Cerebellar cortex (tissue), 1 donor: ENCODE measurements at regions not wholly inside any gene's neighbourhood (a gene's known extent, or its start where the extent isn't known, plus 50 kb on each side); places are given as distances from the start of the nearest gene placed in this dataset.

Experiments used
- DNase-seq: peaks from one replicate; pipeline ENCODE4 v3.0.0-alpha.2; 2015; ENCODE audit warnings: low spot score

- DNase-seq = no peak
These were observed 1957.1 kb upstream of the ADGRL3 start for GRCh38 chr4:59243038-59243437.

- no peak for DNase-seq
These were observed 1953.1 kb upstream of the ADGRL3 start for GRCh38 chr4:59247032-59247431.

- DNase-seq = no peak
These were observed 1951.8 kb upstream of the ADGRL3 start for GRCh38 chr4:59248313-59248712.

DNA sequence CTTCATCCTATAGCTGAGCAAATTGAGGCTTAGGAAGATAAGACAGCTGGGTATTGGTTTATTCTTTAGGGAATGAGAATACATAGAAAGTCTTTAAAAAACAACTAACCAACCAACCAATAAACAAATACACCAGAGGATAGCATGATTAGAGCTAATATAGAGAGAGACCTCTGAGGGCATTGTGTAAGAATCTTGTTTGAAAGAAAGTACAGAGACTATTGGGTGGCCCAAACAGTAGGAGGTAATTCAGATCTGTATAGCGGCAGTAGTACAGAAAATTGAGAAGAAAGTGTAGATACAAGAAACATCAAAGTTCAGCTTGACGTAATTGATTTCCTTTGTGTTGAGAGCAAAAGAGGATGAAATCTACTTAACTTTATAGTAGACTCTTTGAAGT lies 1951.0 kb upstream of the ADGRL3 start:
- no peak for DNase-seq

GRCh38 chr4:59258002-59258401 lies 1942.1 kb upstream of the ADGRL3 start:
- DNase-seq = no peak

- DNase-seq = no peak
These were observed 1892.5 kb upstream of the ADGRL3 start for GRCh38 chr4:59307609-59308008.

GRCh38 chr4:59314637-59315036 lies 1885.5 kb upstream of the ADGRL3 start:
- no peak for DNase-seq

- DNase-seq = no peak
These were observed 1860.5 kb upstream of the ADGRL3 start for GRCh38 chr4:59339631-59340030.

GRCh38 chr4:59341506-59341905 lies 1858.6 kb upstream of the ADGRL3 start:
- no peak for DNase-seq

- no peak for DNase-seq
These were observed 1851.2 kb upstream of the ADGRL3 start for GRCh38 chr4:59348949-59349348.

- DNase-seq = no peak
These were observed 1830.9 kb upstream of the ADGRL3 start for GRCh38 chr4:59369229-59369628.

DNA sequence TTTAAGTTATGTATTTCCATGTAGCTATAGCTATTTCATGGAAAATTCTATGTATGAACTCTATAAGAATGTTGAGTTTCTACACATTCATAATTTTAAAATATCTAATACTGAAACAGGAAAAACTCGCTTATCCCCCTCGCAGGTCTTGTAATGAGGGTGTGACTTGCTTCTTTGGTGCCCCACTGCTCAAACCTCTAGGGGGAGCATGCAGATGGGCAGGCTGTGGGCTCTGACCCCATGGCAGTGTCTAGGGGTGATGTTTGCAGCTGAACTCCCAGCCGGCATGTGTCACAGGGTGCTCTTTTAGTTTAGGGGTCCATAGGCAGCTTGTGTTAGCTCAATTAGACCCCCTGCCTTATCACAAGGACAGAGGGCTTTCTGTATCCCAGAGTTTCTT lies 1825.7 kb upstream of the ADGRL3 start:
- no peak for DNase-seq

DNA sequence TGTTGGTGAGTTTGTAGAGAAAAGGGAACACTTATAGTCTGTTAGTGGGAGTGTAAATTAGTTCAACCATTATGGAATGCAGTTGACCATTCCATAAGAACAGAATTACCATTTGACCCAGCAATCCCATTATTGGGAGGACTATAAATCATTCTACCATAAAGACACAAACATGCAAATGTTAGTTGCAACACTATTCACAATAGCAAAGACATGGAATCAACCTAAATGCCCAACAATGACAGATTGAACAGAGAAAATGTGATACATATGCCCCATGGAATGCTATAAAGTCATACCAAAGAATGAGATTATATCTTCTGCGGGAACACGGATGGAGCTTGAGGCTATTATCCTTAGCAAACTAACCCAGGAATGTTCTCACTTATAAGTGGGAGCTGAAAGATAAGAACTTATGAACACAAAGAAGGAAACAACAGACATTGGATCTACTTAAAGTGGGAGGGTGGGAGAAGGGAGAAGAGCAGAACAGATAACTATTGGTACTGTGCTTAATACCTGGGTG lies 1819.2 kb upstream of the ADGRL3 start:
- DNase-seq = no peak

DNA sequence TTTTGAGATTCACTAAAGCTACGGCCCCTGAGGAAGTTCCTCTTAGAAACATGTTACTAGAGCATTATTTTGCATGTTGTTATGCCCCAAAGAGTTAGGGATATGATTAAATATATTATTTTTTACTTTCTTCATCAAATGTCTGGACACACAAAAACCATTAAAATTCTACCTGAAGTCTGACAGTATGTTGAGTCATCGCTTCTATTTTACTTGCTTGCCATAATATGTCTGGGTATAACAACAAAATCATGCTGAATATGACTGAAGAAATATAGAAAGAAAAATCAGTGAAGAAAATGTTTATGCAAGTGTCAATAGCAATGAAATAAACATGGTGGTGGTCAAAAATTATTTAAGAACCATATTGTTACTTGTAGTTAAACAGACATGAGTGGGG lies 1818.5 kb upstream of the ADGRL3 start:
- no peak for DNase-seq

DNA sequence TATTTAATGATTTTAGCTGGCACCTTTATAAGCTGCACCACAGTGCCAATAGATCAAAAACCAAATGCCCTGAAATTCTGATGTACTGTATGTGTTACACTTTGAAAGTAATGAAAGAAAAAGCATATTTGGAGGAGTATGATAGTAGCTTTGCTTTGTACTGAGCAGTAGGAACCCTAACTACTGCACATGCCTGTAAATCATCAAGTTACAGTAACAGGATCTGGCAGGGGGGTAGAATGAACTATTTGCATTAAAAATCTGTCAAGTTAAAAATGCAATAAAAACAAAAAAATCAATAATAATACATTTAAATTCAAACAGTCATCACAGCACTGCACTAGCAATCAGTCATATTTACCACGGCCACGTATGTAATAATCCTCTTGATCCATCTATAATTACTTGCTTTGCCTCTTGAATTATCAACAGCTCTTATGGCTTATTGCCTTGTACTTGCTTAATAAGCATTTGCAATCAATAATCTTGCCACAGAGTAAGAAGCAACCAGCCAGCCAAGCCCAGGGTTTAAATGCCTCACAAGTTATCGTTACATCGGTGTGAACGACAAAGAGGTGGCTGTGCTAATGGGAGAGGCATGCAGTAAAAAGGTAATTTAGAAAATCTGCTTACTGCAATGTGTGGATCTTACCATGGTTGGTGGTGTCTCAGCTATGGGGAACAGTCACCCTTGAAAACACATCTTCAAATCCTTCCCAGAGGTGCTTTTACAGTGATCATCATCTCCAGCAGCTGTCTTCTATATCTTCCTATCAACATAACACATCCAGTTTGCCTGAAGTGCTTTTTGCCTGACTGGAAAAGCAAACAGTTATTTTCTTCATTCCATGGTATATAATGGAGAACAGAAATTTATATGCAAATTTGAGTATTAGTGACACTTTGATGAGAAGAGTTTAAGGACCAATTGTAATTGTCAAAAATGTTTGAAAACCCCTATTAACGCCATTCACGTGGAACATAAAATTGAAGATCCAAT lies 1812.1 kb upstream of the ADGRL3 start:
- no peak for DNase-seq

- no peak for DNase-seq
These were observed 1806.3 kb upstream of the ADGRL3 start for GRCh38 chr4:59393780-59394179.

DNA sequence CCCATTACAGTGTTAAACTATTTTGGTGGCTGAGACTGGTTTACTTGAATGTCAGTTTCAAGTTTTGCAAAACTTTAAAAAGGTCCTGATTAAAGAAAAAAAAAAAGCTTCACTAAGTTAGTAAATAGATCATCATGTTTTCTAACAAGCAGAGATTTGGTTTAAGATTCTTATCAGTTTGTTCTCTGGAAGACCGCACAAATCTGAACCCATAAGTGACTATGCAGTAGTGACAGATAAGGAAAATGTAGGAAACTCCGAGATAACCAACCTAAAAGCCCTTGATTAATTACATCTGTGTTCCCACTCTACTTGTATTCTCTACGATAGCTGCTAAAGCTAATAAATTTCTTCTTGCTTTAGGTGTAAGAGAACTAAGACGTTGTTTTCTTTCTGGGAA lies 1799.8 kb upstream of the ADGRL3 start:
- no peak for DNase-seq

GRCh38 chr4:59409647-59410046 lies 1790.5 kb upstream of the ADGRL3 start:
- DNase-seq = no peak

DNA sequence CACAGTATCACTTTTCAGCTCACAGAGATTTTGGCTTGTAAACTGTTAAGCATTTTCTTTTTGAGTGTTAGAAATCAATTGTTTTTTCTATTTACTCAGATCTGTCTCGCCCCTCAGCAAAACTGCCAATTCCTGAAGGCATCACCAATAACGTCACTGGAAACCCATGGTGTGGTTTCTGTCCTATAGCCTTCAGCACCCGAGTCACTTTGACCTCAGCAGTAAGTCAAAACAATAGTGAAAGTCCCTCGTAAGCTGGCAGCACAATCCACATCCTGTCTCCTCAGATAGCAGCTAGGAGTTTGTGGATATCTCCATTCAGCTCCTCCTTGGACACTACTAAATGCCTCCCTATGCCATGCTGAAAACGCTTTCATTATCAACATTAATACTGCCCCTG lies 1787.4 kb upstream of the ADGRL3 start:
- DNase-seq = no peak

DNA sequence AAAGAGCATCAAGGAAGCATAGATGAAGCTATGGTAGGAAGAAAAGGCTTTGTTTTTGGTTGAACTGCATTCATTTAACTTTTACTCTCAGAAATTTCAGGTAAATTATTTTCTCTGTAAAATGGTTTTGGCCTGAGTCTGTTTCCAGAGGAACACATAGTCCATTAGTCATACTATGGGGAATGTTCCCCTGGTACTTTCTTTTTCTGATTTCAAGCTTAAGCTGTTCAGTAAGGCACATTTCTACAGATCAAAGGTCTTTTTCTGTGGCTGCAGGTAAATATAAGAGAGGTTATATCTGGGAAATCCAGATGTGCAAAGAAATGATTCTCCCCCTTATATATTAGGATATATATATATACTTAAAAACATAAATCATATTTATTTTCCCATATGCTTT lies 1744.4 kb upstream of the ADGRL3 start:
- no peak for DNase-seq

GRCh38 chr4:59457576-59457975 lies 1742.5 kb upstream of the ADGRL3 start:
- DNase-seq = no peak

GRCh38 chr4:59484944-59485343 lies 1715.2 kb upstream of the ADGRL3 start:
- DNase-seq = no peak

DNA sequence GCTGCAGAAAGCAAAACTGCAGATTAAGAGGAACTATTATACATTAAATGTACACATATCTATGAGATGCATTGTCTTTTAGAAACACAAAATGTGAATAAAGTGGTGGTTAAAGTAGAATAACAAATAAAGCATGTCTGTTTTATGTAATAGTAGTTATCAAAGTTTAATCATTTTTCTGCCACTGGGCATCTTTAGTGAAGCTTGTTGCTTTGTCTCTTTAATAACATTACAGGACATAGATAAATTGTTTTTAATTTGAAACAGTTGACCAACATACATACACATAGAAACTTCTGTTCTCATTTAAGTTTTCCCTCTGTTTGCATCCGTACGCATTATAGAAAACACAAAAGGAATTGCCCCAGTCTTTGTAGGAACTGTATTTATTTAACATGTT lies 1700.0 kb upstream of the ADGRL3 start:
- no peak for DNase-seq

GRCh38 chr4:59503731-59504130 lies 1696.4 kb upstream of the ADGRL3 start:
- no peak for DNase-seq
